LHCN-M2 (cell line): ENCODE measurements at regions not wholly inside any gene's neighbourhood (a gene's known extent, or its start where the extent isn't known, plus 50 kb on each side); places are given as distances from the start of the nearest gene placed in this dataset.
A peak's percentile ranks its signal among the peaks of the same experiment; 100 is the strongest.

Experiments used
- DNase-seq: peaks from one replicate; pipeline ENCODE4 v3.0.0-alpha.2; 2012; ENCODE audit warnings: low read depth

GRCh38 chr2:217166241-217166850 is 306.5 kb upstream of the TNP1 start:
- peak; percentile 55 for DNase-seq

DNA sequence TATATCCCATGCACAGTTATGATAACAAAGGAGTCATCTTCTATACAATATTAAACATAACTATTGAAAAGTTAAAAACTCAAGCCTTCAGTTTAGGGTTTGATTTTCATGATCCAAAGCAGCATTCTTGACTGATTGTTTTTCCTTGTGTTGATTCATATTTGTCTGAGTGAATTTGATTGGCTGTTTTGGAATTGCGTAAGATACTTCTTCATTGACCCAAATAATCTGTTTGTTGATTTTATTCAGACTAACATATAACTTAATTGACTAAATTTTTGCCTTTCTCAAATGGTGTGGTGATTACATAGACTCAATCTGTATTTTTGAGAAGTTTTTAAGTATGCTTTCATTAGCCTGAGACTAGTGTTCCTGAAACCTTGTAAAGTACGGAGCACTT is 305.7 kb upstream of the TNP1 start:
- DNase-seq, result no peak

DNA sequence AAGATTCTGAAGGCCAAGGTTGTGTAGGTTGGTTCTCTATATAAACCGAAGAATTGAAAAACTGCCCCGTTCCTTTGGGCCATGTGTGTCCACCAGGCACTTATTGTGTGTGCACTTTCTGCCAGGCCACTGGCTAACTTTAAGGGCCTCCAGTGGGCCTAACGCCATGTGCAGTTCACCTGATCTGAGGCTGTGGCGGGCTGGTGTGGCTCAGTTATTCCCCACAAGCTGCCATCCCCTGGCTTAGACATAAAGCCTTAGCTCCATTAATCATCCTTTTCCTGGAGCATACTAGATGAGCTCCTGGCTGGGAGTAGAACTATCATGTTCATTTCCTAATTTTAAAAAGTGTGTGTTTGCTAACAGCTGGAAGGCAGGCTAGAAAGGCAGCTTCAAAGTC is 304.1 kb upstream of the TNP1 start:
- no peak for DNase-seq

GRCh38 chr2:217162533-217162932 is 302.7 kb upstream of the TNP1 start:
- peak; percentile 90 for DNase-seq

GRCh38 chr2:217160978-217161973 is 301.4 kb upstream of the TNP1 start:
- no peak for DNase-seq

GRCh38 chr2:217160103-217160743 is 300.4 kb upstream of the TNP1 start:
- peak; percentile 9 for DNase-seq

DNA sequence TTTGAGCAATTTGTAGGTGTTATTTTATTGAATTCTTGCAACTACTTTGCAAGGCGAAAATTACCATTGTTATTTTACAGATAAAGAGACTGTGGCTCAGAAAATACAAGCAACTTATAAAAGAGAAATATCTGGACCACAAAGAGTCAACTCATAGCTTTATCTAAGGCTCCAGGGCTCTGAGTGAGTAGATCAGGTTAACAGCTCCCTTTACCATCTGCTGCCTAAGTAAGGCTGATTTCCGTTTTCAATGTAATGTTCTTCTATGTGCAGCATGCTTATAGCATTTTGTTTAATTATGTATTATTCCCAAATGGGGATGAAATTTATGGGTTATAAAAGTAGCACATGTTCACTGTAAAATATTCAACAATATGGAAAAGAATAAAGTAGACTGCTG is 299.1 kb upstream of the TNP1 start:
- DNase-seq, result no peak

DNA sequence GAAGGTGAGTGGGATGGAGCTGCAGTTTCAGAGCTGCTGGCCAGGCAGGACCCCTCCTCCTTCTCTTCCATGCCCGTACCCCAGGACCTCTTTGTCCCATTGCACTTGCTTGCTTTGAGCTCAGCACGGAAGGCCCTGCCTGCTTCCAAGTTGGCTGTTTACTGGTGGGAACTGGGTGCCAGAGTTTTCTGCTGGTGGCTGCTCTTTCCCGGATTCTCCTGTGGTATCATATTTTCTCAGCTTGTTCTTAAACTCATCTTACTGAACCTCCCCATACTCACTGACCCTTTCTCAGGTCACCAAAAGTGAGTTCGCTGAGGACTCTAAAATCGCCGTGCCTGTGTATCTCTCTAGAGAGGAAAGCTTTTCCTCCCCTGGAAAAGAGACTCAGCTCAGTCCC is 297.7 kb upstream of the TNP1 start:
- no peak for DNase-seq

GRCh38 chr2:217156801-217157200 is 296.9 kb upstream of the TNP1 start:
- no peak for DNase-seq

DNA sequence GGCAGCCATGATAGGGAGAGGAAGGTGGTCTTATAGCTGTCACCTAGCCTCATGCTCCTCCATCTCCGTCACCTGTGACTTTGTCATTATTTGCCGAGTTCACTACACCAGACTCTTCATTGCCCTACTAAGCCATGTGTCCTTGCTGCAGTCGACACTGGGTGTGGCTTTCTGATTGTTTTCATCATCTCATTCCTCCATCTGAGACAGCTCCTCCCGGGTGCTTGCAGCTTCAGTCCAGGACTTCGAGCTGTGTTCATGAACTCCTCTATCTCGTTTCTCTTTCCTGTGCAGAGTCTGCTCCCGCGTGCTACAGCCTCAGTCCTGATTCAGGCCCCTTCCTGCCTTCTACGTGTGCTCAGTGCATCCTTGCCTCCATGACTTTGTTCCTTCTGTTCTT is 295.1 kb upstream of the TNP1 start:
- DNase-seq, result no peak

- DNase-seq, result no peak
Observed at GRCh38 chr2:217153510-217153909, 293.6 kb upstream of the TNP1 start.

DNA sequence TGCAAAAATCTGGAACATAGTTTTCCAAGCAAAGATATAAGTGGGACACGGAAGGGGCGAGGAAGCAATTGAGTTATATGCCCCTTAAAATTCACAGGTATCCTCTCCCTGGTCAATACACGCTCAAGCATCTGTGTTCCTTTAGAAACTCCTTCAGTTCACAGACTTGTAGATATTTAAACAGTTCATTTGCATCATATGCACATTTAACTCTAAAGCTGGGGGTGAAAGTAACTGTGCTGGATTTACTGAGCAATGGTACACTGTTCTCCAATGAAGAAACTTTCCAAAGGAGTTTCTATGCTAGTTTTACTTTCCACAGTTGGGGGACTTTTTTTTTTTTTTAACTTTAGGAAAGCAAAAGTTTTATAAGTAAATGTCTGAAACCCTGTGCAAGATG is 293.0 kb upstream of the TNP1 start:
- DNase-seq, result no peak

DNA sequence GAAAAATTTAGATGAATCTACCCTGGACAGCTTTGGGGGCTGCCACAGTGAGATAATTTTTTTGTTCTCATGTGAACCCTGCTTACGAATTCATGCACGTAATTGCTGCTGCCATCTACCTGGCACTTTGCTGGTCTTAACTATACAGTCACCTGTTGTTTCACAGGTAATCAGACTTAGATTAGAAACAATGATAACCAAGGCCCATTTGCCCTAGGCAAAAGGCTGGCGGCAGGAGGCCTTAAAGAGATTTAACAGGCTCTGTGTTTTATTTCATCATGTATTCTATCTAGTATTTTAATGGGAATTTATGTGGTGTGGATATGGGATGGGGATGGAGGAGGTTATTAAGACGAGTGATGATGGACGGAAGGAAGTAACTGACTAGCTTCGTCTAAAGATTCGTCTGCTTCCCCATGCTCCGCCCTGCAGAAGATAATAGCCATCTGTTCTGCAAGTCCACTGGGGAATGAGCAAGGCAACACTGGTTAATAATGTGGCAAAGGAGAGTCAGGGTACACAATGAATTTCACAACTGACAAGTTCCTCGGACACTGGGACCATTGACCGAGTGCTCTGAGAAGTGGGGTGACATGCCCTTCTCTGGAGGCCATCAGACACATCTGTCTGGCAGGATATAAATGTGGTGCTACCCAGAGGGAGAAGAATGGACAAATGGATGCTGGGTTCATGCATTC is 291.8 kb upstream of the TNP1 start:
- no peak for DNase-seq

DNA sequence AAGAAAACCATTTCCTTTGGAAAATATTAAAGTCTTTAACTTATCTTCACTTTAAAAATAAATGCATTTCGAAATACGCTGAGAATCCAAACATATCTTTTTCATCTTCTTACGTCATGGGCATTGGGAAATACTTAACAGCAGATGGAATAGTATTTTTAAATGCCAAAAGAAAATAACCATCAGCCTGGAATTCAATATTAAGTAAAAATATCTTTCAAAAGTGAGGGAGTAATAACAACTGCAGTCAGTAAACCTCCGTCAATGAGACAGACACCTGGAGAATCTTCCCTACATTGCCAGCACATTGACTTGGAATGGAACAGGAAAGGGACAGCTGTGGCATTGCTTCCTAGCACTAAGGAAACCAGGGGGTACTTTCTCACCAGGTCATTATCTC is 290.4 kb upstream of the TNP1 start:
- peak; percentile 29 for DNase-seq

DNA sequence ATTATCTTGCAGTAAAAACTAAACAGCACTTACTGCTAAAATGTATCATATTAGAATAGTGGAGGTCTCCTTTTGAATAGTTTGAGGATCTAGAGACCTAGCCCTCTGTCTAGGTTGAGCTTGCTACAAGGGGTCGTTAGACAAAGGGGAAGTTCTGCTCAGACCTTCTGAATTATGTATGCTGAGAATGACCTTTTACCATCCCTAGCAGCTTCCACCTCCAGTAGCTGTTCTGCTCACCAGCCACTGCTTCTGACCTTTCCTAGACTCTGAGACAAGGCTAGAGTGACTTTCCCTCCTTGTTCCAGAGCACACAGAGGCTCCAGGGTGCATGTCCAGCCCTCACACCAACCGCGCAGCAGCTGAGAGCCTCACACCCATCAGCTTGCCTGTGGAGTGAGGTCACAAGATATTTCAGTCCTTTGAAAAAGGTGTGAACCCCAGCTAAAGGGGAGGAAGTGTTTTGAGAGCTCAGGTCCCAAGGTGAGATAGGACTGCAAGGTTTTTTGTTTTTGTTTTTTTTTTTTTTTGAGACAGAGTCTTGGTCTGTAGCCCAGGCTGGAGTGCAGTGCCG is 289.3 kb upstream of the TNP1 start:
- DNase-seq, result no peak

- DNase-seq, result no peak
Observed at GRCh38 chr2:217147818-217148217, 288.0 kb upstream of the TNP1 start.

- DNase-seq, result no peak
Observed at GRCh38 chr2:217146956-217147355, 287.1 kb upstream of the TNP1 start.

GRCh38 chr2:217142649-217143266 is 282.9 kb upstream of the TNP1 start:
- DNase-seq, result peak; percentile 27

GRCh38 chr2:217138284-217138683 is 278.4 kb upstream of the TNP1 start:
- no peak for DNase-seq

DNA sequence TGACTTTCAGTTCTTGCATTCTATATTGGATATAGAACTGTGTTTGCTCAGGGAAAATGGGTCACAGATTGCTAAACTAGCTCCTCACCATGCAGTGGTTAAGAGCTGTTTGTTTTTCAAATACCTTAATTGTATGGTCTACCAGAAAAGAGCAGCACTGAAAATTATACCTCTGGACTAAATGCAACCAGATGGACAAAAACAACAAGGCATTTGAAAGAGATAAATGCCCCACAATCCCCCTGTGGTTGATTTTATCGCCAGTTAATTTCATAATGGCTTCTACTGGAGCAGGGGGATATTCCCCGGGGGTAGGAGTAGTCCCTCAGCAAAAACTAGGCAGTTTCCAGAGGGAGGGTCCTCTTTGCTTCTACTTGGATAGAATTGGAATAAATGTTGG is 267.9 kb upstream of the TNP1 start:
- DNase-seq, result no peak

DNA sequence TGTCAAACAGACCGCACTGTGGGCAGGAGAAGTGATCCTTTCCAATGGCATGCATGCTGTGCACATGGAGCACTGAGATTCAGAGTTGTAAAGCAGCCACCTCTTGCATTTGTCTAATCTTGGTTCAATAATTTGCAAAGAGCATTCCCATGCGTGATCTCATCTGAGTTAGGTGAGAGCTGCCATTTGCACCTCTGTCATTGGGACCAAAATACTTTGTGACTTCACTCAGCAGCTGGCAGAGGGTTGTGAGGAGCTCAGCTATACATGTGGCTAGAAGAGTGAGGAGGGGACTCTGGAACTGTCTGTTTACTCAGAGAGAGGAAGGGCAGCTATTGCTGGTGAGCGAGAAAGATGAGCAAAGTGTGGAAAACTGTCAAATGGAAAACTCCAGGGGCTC is 265.1 kb upstream of the TNP1 start:
- no peak for DNase-seq
